WTC11 (cell line): ENCODE measurements at regions not wholly inside any gene's neighbourhood (a gene's known extent, or its start where the extent isn't known, plus 50 kb on each side); places are given as distances from the start of the nearest gene placed in this dataset. TPM values are rescaled to one million over a fixed set of nuclear protein-coding genes. Genes with fewer than 3 reads are reported as not detected.

Experiments used
- ATAC-seq: fragments of 200-7000 bp; cut with Tn5 transposase; 2 replicates; pipeline ENCODE4 v1.10.0; 2021; ENCODE audit warnings: mild to moderate bottlenecking, moderate library complexity
- CTCF ChIA-PET: fragments of 300-600 bp; sonication (Branson Sonifier 250); formaldehyde crosslinking; loops from one replicate; lab custom pipeline; 2021; ENCODE audit warnings: antibody characterized with exemption; lab: Charles Lee
- POLR2A ChIA-PET: fragments of 350-600 bp; sonication (Branson Sonifier 250); formaldehyde crosslinking; loops from one replicate; lab custom pipeline; 2021; ENCODE audit warnings: antibody characterized with exemption; lab: Charles Lee
- DNase-seq: peaks from one replicate; pipeline ENCODE4 v3.0.0; 2021; ENCODE audit warnings: low spot score
- H3K27ac Mint-ChIP-seq: 2 replicates; pipeline ENCODE4 v1.8.0; 2021; ENCODE audit warnings: mixed read lengths
- H3K27me3 Mint-ChIP-seq: 2 replicates; pipeline ENCODE4 v1.8.0; 2021; ENCODE audit warnings: low read depth, mild to moderate bottlenecking, moderate library complexity, mixed read lengths
- H3K36me3 Mint-ChIP-seq: 2 replicates; pipeline ENCODE4 v1.8.0; 2021; ENCODE audit warnings: mixed read lengths
- H3K4me1 Mint-ChIP-seq: 2 replicates; pipeline ENCODE4 v1.8.0; 2022; ENCODE audit warnings: mixed read lengths
- H3K4me3 Mint-ChIP-seq: 2 replicates; pipeline ENCODE4 v1.8.0; 2021; ENCODE audit warnings: mild to moderate bottlenecking, moderate library complexity, mixed read lengths
- H3K9me3 Mint-ChIP-seq: 2 replicates; pipeline ENCODE4 v1.8.0; 2021; ENCODE audit warnings: mixed read lengths
- AFF4 ChIP-seq: sonication (generic); formaldehyde crosslinking; IDR thresholded peaks from 2 replicates; pipeline ENCODE4 v1.8.1; 2023; ENCODE audit warnings: mild to moderate bottlenecking, missing genetic modification reagents, borderline replicate concordance
- ARID4B ChIP-seq: sonication (generic); formaldehyde crosslinking; IDR thresholded peaks from 2 replicates; pipeline ENCODE4 v1.8.0; 2023; ENCODE audit warnings: missing genetic modification reagents, mild to moderate bottlenecking, borderline replicate concordance
- FOXP1 ChIP-seq: sonication (generic); formaldehyde crosslinking; IDR thresholded peaks from 2 replicates; pipeline ENCODE4 v1.8.0; 2022; ENCODE audit warnings: missing genetic modification reagents, mild to moderate bottlenecking, moderate library complexity, borderline replicate concordance
- PREB ChIP-seq: sonication (generic); formaldehyde crosslinking; IDR thresholded peaks from 2 replicates; pipeline ENCODE4 v1.8.1; 2022; ENCODE audit warnings: mild to moderate bottlenecking, missing genetic modification reagents, moderate library complexity, borderline replicate concordance
- ZBTB43 ChIP-seq: sonication (generic); formaldehyde crosslinking; IDR thresholded peaks from 2 replicates; pipeline ENCODE4 v1.8.1; 2023; ENCODE audit warnings: mild to moderate bottlenecking, missing genetic modification reagents
- ZNF416 ChIP-seq: fragments of 250-450 bp; sonication (Bioruptor Pico); IDR thresholded peaks from 2 replicates; pipeline ENCODE4 v1.9.0; 2021; ENCODE audit warnings: mild to moderate bottlenecking, inconsistent platforms
- microRNA-seq: library from miRNA; unstranded; fragments of <30 nt; microRNA quantifications from one replicate; pipeline ENCODE4 v1.2.0, GENCODE V29; 2022; ENCODE audit warnings: borderline number of aligned reads

GRCh38 chr3:31481697-31482096, 51.0 kb upstream of the STT3B start (continued):
- no peak for TF ChIP-seq ARID4B

GRCh38 chr3:31482493-31483200, 50.1 kb upstream of the STT3B start:
- ChIA-PET CTCF (no interaction called here), POLR2A (interaction anchor here (0.6 kb wide), 1 partner anchor 50 kb away, joined by 3 read pairs; the partner anchor contains the start of gene STT3B)
- TF ChIP-seq AFF4 (CRISPR knock-in tag) (no peak), ZBTB43 (CRISPR knock-in tag) (no peak), ZNF416 (CRISPR knock-in tag) (no peak), PREB (no peak), FOXP1 (no peak)
- H3K9me3 Mint-ChIP-seq = peaks cover 16% of the 10 kb centered on the region
- H3K27ac Mint-ChIP-seq = no peak overlapping the region
- H3K4me1 Mint-ChIP-seq = peaks cover 10% of the 10 kb centered on the region
- no peaks in the 10 kb centered on the region; the same call in 1 of the 2 replicates for H3K27me3 Mint-ChIP-seq
- H3K36me3 Mint-ChIP-seq = 0 out of 2 replicates have a peak, but pooled peaks cover 5% of the 10 kb centered on the region
- ATAC-seq = no peak
- H3K4me3 Mint-ChIP-seq = no peak overlapping the region
- no peak for DNase-seq

Small RNA genes in the stretch of these regions (microRNA-seq; reads per million reads assigned to microRNA genes)
- gene MIR466 = not detected
